NCI-H345 treated with DMSO at 0.1 percent for 48 hours (cell line): ENCODE measurements at regions not wholly inside any gene's neighbourhood (a gene's known extent, or its start where the extent isn't known, plus 50 kb on each side); places are given as distances from the start of the nearest gene placed in this dataset.

Source experiments
- DNase-seq: peaks from one replicate; lab custom pipeline; 2025; ENCODE audit not compliant: unreplicated experiment; lab: John Stamatoyannopoulos, UW

DNA sequence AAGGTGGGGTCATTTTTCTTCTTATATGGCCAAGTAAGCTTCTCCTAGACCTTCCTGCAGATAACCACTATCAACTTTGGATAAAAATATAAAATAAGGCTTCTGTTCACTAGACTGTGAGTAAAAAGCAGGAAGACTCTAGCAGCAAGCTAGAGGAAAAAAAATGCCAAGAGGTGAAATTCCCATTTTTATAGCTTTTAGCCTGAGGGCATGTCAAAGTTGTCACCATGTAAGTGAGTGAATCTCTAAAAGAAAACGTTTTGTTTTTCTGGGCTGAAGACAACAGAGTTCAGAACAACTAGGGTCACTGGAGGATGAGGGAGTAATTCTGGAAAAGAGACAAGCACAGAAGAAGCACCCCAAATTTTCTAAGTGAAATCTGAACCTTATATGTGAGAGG, 143.9 kb upstream of the DIO3 start:
- DNase-seq: no peak

DNA sequence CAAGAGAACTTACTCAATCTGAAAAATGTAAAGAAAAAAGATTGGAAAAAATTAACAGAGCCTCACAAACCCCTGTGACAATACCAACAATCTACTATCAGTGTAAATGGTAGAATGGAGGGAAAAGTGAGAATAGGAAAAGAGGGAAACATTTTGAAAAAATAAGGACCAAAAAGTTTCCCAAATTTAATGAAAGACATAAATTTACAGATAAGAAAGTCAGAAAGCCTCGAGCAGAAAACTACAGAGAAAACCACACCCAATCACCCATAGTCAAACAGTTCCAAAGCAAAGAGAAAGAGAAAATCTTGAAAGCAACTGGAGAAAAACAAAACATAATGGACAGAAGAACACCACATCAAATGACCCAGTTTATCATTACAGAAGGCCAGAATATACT, 142.7 kb upstream of the DIO3 start:
- no peak for DNase-seq

- no peak for DNase-seq
Observed at GRCh38 chr14:101426466-101426865, 134.8 kb upstream of the DIO3 start.

- no peak for DNase-seq
Observed at GRCh38 chr14:101428409-101428808, 132.9 kb upstream of the DIO3 start.

DNA sequence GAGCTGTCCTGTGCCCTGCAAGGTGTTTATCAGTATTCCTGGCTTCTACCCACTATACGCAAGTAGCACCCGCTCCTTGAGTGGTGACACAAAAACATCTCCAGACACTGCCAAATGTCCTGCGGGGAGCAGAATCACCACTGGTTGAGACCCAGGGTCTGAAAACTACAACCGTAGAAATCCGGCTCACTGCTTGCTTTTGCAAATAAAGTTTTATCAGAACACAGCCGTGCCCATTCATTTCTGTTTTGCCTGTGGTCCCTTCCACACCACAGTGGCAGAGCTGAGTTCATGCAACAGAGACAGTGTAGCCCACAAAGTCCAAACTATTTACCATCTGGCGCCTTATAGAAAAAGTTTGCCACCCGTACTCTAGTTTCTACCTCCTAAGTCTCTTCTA, 125.7 kb upstream of the DIO3 start:
- DNase-seq: no peak

GRCh38 chr14:101439023-101439422, 122.3 kb upstream of the DIO3 start:
- no peak for DNase-seq

DNA sequence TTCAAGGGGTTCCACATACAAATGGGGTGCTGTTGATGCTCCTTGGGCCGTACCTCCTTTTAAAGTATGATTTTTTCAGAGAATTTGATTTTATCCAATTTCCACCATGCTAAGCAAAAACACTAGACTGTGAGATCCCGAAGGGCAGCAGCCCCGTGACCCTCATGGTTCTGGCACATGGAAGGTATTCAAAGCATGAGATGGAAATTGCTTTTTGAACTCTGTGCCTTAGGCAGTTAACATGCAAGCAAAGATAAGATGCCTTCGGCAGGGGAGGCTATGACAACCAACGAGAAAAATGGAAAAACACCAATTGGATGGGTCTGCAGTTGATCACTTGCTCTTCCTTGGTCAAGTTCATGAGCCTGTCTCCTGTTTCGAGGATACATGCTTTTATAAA, 120.8 kb upstream of the DIO3 start:
- DNase-seq: no peak

DNA sequence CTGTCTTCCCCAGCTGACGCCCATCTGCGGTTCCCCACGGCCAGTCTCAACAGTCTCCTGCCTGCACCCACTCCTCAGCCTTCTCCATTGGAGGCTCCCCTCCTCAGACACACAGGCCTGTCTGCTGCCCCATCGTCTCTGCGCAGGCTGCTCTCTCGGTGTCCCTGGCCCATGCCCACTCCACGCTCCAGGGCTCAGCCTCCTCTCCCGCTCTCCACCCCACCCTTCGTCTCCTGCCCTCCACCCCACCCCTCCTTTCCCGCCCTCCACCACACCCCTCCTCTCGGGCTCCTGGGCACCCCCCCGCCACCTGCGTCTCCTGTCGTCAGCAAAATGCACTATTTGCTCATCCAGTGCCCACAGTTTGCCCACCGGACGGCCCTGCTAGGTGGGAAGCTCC, 119.6 kb upstream of the DIO3 start:
- DNase-seq: no peak

GRCh38 chr14:101442451-101442850, 118.8 kb upstream of the DIO3 start:
- no peak for DNase-seq

GRCh38 chr14:101444116-101444515, 117.2 kb upstream of the DIO3 start:
- no peak for DNase-seq

GRCh38 chr14:101445278-101445677, 116.0 kb upstream of the DIO3 start:
- DNase-seq: no peak

- no peak for DNase-seq
Observed at GRCh38 chr14:101446387-101446969, 114.8 kb upstream of the DIO3 start.

DNA sequence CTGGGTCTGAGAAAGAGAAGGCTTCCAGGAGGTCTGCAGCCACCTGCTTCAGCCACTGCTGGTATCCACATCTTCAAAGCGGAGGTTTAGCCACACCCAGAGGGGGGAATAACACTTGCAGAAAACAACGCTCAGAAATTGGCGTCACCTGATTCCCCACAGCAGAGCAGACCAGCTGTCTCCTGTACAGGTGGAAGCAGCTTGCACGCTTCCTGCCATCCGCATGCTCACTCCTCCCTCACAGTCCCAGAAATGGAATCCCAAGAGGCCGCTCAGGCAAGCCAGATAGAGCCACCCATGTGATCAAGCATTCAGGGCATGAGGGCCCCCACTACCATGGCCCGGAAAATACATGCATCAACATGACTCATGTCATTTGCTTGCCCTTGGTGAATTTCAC, 112.2 kb upstream of the DIO3 start:
- no peak for DNase-seq

DNA sequence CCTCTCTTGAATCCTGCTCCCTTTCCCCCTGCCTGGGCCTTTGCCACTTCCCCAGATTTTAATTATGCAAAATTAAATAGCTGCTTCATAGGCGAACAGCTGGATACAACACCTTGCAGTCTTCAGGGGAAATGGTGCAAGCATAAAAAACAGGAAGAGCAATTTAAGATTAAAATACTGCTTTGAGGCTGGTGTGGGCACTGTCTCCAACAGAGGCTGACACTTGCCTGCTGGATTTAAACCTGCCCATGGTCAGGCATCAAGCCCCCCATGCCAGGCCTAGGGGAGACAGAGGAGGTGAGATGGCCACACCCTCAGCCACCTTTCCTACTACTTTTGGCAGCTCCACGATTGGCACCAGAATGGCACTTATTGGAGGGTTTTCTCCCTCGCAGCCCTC, 110.1 kb upstream of the DIO3 start:
- DNase-seq: no peak

DNA sequence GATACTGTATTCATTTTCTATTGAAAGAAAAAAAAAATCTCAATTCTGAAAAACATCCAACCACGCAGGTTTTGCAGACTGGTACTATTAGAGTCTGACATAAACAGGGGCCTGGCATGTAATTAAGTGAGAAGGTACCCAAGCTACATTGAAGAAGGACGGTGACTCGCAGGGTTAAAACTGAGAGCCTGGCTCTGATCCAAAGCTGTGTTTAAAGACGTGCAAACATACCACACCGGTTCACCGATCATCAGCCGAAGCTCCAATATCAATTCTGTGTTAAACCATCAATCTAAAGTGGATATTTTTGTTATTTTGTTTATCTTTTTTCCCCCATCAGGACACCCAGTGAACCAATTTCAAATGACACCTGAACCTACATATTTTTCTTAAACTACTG, 108.1 kb upstream of the DIO3 start:
- no peak for DNase-seq

DNA sequence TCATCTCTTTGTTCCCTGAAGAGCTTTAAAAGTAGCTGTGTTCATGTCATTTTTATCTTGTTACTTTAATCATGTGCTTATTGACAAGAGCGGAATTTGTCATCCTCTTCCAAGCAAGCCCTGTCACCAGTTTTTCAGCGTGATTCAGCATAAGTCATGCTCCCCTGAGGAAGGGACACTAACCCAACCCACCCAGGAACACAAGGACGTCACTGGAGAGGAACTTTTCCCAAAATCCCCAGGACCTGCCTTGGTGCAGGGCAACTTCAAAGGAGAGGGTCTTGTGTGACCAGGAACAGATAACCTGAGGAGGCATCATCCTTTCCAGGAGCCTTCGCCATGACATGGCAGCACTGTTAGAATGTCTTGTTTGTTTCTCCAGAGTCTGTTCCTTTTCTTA, 107.1 kb upstream of the DIO3 start:
- DNase-seq: no peak

- DNase-seq: no peak
Observed at GRCh38 chr14:101456246-101457175, 104.8 kb upstream of the DIO3 start.

- DNase-seq: no peak
Observed at GRCh38 chr14:101457301-101457935, 103.9 kb upstream of the DIO3 start.

- no peak for DNase-seq
Observed at GRCh38 chr14:101457936-101458740, 103.2 kb upstream of the DIO3 start.

- no peak for DNase-seq
Observed at GRCh38 chr14:101458741-101459550, 102.3 kb upstream of the DIO3 start.

GRCh38 chr14:101459551-101459900, 101.8 kb upstream of the DIO3 start:
- no peak for DNase-seq
